Subcutaneous abdominal adipose tissue (tissue), 5 donors: ENCODE measurements at regions not wholly inside any gene's neighbourhood (a gene's known extent, or its start where the extent isn't known, plus 50 kb on each side); places are given as distances from the start of the nearest gene placed in this dataset.

Experiments used
- H3K27ac ChIP-seq: one replicate; pipeline ENCODE4 v1.7.0; 2013; ENCODE audit warnings: low read depth, mild to moderate bottlenecking, inconsistent platforms, low read length, moderate library complexity
- H3K27me3 ChIP-seq, 5 donors: one replicate each; pipeline ENCODE4 v1.7.0; 2013; ENCODE audit warnings: low read length in 5 of 5, inconsistent platforms in 1 of 5; ENCODE audit not compliant: control insufficient read depth in 5 of 5, insufficient read depth in 4 of 5
- H3K36me3 ChIP-seq, 5 donors: one replicate each; pipeline ENCODE4 v1.7.0; 2013; ENCODE audit warnings: low read length in 5 of 5; ENCODE audit not compliant: control insufficient read depth in 5 of 5, insufficient read depth in 5 of 5
- H3K4me1 ChIP-seq, 5 donors: one replicate each; pipeline ENCODE4 v1.7.0; 2013; ENCODE audit warnings: low read length in 5 of 5, mild to moderate bottlenecking in 3 of 5, moderate library complexity in 1 of 5; ENCODE audit not compliant: control insufficient read depth in 5 of 5, insufficient read depth in 5 of 5
- H3K4me3 ChIP-seq, 5 donors: one replicate each; pipeline ENCODE4 v1.7.0; 2013; ENCODE audit warnings: low read length in 5 of 5, low read depth in 1 of 5
- H3K9ac ChIP-seq, 5 donors: one replicate each; pipeline ENCODE4 v1.7.0; 2013; ENCODE audit warnings: low read length in 5 of 5, mild to moderate bottlenecking in 4 of 5, moderate library complexity in 3 of 5
- H3K9me3 ChIP-seq, 5 donors: one replicate each; pipeline ENCODE4 v1.7.0; 2013; ENCODE audit warnings: low read length in 5 of 5; ENCODE audit not compliant: control insufficient read depth in 5 of 5
- donor health status: healthy.
- donor health status: healthy.
- donor health status: healthy.
- donor health status: healthy.
- donor health status: healthy.

DNA sequence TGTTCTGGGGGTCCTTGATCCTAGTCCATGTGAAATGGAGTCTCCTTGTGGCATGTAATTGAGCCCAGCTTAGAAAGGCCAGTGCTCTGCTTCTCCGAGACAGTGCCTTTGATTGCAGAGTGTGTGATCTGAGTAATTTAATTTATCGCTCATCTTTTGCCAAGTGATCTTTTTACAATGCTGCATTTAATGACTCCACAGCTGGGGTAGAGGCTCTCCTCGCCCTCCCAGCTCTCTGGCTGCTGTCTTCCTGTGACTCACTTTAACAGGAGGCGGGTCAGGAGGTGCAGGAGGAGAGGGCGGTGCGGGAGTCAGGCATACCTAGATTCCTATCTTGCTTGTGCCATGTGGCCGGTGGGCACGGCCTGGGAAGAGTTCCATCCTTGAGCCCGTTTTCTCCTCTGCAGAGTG, 113.4 kb upstream of the FOXF1 start:
- H3K4me3 ChIP-seq, result no peak overlapping the region
- no peaks in the 10 kb centered on the region for H3K4me1 ChIP-seq

DNA sequence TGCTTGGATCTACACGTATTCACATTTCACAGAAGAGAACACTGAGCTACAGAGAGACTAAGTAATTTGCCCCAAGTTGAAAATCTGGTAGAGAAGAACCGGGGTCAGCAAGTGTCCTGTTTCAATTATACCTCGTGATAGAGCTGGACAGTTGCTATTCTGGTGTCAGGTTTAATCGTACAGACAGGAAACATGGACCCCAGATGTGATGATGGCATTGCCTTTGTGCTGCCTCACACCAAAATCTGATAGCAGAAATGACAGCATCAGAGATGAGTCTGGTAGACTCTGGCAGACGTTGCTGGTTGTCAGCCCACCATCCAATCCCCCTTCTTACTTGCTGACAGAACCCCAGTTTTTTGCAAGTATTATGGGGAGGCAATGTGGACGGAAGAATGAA, 112.1 kb upstream of the FOXF1 start:
- Histone ChIP-seq H3K36me3 (no peaks in the 10 kb centered on the region), H3K4me3 (no peak overlapping the region), H3K9me3 (peaks cover 0 to 4% (median 0%) of the 10 kb centered on the region in 5 donors), H3K4me1 (no peaks in the 10 kb centered on the region), H3K9ac (no peak overlapping the region), H3K27me3 (peaks cover 0 to 18% (median 14%) of the 10 kb centered on the region in 5 donors), H3K27ac (no peak overlapping the region)

More for the DNA sequence above, 113.4 kb upstream of the FOXF1 start:
- Histone ChIP-seq H3K9ac (no peak overlapping the region), H3K9me3 (peaks cover 0 to 4% (median 0%) of the 10 kb centered on the region in 5 donors), H3K27ac (no peak overlapping the region), H3K27me3 (peaks cover 0 to 21% (median 13%) of the 10 kb centered on the region in 5 donors), H3K36me3 (no peaks in the 10 kb centered on the region)

GRCh38 chr16:86398622-86399021, 111.7 kb upstream of the FOXF1 start:
- Histone ChIP-seq H3K36me3 (no peaks in the 10 kb centered on the region), H3K4me3 (no peak overlapping the region), H3K9me3 (peaks cover 0 to 4% (median 0%) of the 10 kb centered on the region in 5 donors), H3K27ac (no peak overlapping the region), H3K4me1 (no peaks in the 10 kb centered on the region), H3K9ac (no peak overlapping the region), H3K27me3 (peaks cover 0 to 20% (median 14%) of the 10 kb centered on the region in 5 donors)

DNA sequence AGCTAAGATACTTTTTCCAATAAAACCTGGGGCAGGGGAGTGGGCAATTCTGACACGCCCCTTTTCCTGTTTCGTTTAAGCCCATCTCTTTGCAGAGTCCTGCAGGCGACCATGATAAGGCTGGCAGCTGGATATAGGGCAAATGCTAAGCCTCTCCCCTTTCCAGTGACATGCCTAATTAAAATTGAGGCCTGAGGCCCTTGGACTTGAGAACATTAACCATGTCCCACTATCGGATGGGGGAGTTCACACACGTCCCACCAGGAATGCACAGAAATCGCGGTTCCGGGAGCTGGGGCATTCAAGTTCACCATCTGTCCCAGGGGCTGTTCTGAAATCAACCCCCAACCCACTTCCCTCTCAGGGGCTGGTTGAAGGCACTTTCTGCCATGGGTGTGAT, 109.2 kb upstream of the FOXF1 start:
- peaks cover 0 to 2% (median 0%) of the 10 kb centered on the region in 5 donors for H3K9me3 ChIP-seq
- H3K4me1 ChIP-seq, result peaks cover 0 to 2% (median 0%) of the 10 kb centered on the region in 5 donors
- no peaks in the 10 kb centered on the region for H3K36me3 ChIP-seq
- H3K27ac ChIP-seq, result no peak overlapping the region
- no peak overlapping the region for H3K9ac ChIP-seq
- H3K27me3 ChIP-seq, result peaks cover 0 to 33% (median 20%) of the 10 kb centered on the region in 5 donors
- H3K4me3 ChIP-seq, result no peak overlapping the region

GRCh38 chr16:86403085-86403484, 107.2 kb upstream of the FOXF1 start:
- no peak overlapping the region for H3K9ac ChIP-seq
- H3K27me3 ChIP-seq, result peaks cover 0 to 35% (median 19%) of the 10 kb centered on the region in 5 donors
- no peak overlapping the region for H3K27ac ChIP-seq

GRCh38 chr16:86403541-86404163, 106.7 kb upstream of the FOXF1 start:
- Histone ChIP-seq H3K4me3 (no peak overlapping the region), H3K36me3 (no peaks in the 10 kb centered on the region), H3K9ac (no peak overlapping the region), H3K9me3 (no peaks in the 10 kb centered on the region), H3K27ac (no peak overlapping the region), H3K27me3 (peaks cover 0 to 34% (median 17%) of the 10 kb centered on the region in 5 donors), H3K4me1 (peaks cover 0 to 2% (median 0%) of the 10 kb centered on the region in 5 donors)

More at GRCh38 chr16:86403085-86403484, 107.2 kb upstream of the FOXF1 start:
- no peak overlapping the region for H3K4me3 ChIP-seq
- H3K36me3 ChIP-seq, result no peaks in the 10 kb centered on the region
- no peaks in the 10 kb centered on the region for H3K9me3 ChIP-seq
- H3K4me1 ChIP-seq, result peaks cover 0 to 2% (median 0%) of the 10 kb centered on the region in 5 donors

- no peak overlapping the region for H3K4me3 ChIP-seq
- H3K9ac ChIP-seq, result no peak overlapping the region
- H3K9me3 ChIP-seq, result no peaks in the 10 kb centered on the region
- H3K4me1 ChIP-seq, result peaks cover 0 to 2% (median 0%) of the 10 kb centered on the region in 5 donors
- peaks cover 0 to 38% (median 27%) of the 10 kb centered on the region in 5 donors for H3K27me3 ChIP-seq
- no peaks in the 10 kb centered on the region for H3K36me3 ChIP-seq
- H3K27ac ChIP-seq, result no peak overlapping the region
These were observed 105.6 kb upstream of the FOXF1 start for GRCh38 chr16:86404678-86405077.

DNA sequence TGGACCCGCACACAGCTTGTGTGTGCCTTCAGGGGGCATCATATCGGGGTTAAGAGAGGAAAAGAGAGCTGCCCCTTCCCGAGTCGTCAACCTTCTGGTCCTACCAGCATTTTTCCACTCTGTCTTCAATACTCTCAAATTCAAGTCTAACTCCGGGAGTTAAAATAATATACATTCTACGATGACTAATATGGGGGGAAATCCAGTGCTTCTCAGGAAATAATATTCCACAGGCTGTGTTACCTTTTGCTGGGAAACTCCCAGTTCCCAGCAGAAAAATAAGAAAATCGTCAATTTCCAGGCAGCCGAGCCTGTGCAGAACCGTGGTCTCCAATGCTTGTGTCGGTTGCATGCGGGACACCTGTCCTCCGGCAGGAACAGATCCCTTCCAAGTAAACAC, 105.0 kb upstream of the FOXF1 start:
- Histone ChIP-seq H3K27ac (no peak overlapping the region), H3K36me3 (no peaks in the 10 kb centered on the region), H3K9ac (no peak overlapping the region), H3K9me3 (peaks cover 0 to 1% (median 0%) of the 10 kb centered on the region in 5 donors), H3K4me3 (no peak overlapping the region), H3K27me3 (peaks cover 0 to 35% (median 29%) of the 10 kb centered on the region in 5 donors), H3K4me1 (peaks cover 0 to 2% (median 0%) of the 10 kb centered on the region in 5 donors)

DNA sequence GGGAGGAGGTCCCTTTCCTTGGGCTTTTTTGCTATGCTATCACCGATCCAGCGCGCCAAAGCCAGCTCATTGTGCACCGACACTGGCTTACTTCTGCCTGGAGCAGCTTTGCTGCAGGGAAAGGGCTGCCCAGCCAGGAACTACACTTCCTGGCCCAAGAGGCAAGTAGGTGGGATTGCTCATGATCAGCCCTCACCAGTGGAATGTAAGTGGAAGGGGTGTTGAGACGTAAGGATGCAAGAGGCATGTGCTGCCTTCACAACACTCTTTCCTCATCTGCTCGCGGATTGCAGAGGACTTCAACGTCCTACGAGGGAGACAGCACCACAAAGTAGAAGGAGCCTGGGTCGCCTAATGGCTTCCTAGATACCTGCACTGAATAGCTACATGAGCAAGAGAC, 104.3 kb upstream of the FOXF1 start:
- Histone ChIP-seq H3K9me3 (peaks cover 5 to 9% (median 5%) of the 10 kb centered on the region in 5 donors), H3K36me3 (no peaks in the 10 kb centered on the region), H3K27me3 (peaks cover 0 to 36% (median 30%) of the 10 kb centered on the region in 5 donors), H3K27ac (no peak overlapping the region), H3K4me3 (no peak overlapping the region), H3K9ac (no peak overlapping the region), H3K4me1 (peaks cover 0 to 2% (median 0%) of the 10 kb centered on the region in 5 donors)

DNA sequence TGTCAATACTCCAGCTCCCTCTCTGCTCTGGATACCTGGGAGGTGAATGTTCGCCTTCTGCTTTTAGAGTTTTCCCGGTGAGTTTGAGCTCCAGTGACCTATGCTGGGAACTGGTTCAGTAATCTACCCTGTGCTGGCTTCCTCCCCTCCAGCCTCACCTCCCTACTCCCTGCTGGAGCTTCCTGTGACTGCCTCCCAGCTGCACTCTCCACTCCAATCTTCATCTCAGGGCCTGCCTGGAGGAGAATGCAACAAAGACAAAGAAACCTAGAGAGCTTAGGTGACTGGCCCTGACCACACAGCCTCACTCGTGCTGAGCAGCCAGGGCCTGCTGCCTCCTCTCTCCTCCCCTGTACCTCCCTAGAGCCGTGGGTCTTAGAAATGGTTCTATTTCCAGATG, 101.6 kb upstream of the FOXF1 start:
- no peak overlapping the region for H3K27ac ChIP-seq
- peaks cover 0 to 33% (median 28%) of the 10 kb centered on the region in 5 donors for H3K27me3 ChIP-seq

More for the DNA sequence above, 101.6 kb upstream of the FOXF1 start:
- Histone ChIP-seq H3K4me3 (no peak overlapping the region), H3K9me3 (peaks cover 6 to 26% (median 17%) of the 10 kb centered on the region in 5 donors), H3K36me3 (no peaks in the 10 kb centered on the region), H3K4me1 (peaks cover 0 to 2% (median 0%) of the 10 kb centered on the region in 5 donors), H3K9ac (no peak overlapping the region)
